T-cell (primary cell): ENCODE measurements at regions not wholly inside any gene's neighbourhood (a gene's known extent, or its start where the extent isn't known, plus 50 kb on each side); places are given as distances from the start of the nearest gene placed in this dataset.

Experiments
- ATAC-seq, 4 experiments: fragments of 200-7000 bp in 3 of 4; fragments of 150-1000 bp in 1 of 4; cut with Tn5 transposase; replicated peaks in 1 of 4; 1 replicate in 3 of 4; 2 replicates in 1 of 4; pipeline ENCODE4 v1.10.0; 2021; ENCODE audit warnings: moderate library complexity in 3 of 4, mild to moderate bottlenecking in 2 of 4, moderate number of reproducible peaks in 1 of 4
- CTCF ChIA-PET, 2 donors: fragments of 300-600 bp; sonication (Branson Sonifier 250); formaldehyde crosslinking; loops; one replicate each; lab custom pipeline; 2022; ENCODE audit warnings: antibody characterized with exemption in 2 of 2; lab: Charles Lee
- POLR2A ChIA-PET, 2 donors: fragments of 300-600 bp; sonication (Branson Sonifier 250); formaldehyde crosslinking; loops; one replicate each; lab custom pipeline; 2022; ENCODE audit warnings: antibody characterized with exemption in 2 of 2; lab: Charles Lee
- DNase-seq, 35 experiments: peaks; one replicate each; pipeline versions ENCODE4 v3.0.0 to v3.0.0-alpha.2; 2013 to 2023
- H3K27ac ChIP-seq: one replicate; pipeline ENCODE4 v1.5.1; 2013; ENCODE audit warnings: low read length
- H3K27me3 ChIP-seq, 2 experiments: replicated peaks in 1 of 2; 1 replicate in 1 of 2; 2 replicates in 1 of 2; pipeline versions ENCODE4 v1.6.1 to v1.7.0; 2013; ENCODE audit warnings: low read length in 1 of 2, mixed read lengths in 1 of 2; ENCODE audit not compliant: control insufficient read depth in 2 of 2, insufficient read depth in 2 of 2; ENCODE audit errors: extremely low read depth in 1 of 2
- H3K36me3 ChIP-seq, 2 donors: 1 replicate in 1 of 2; 2 replicates in 1 of 2; pipeline versions ENCODE4 v1.6.1 to v1.7.0; 2013; ENCODE audit warnings: low read length in 1 of 2; ENCODE audit not compliant: control insufficient read depth in 2 of 2, insufficient read depth in 1 of 2; ENCODE audit errors: extremely low read depth in 1 of 2
- H3K4me1 ChIP-seq, 2 experiments: 1 replicate in 1 of 2; 2 replicates in 1 of 2; pipeline versions ENCODE4 v1.6.1 to v1.7.0; 2013; ENCODE audit warnings: low read length in 2 of 2, mixed read lengths in 1 of 2; ENCODE audit not compliant: insufficient read depth in 2 of 2, control insufficient read depth in 1 of 2; ENCODE audit errors: extremely low read depth in 1 of 2
- H3K4me3 ChIP-seq, 2 donors: 1 replicate in 1 of 2; 2 replicates in 1 of 2; pipeline versions ENCODE4 v1.5.1 to v1.7.0; 2013; ENCODE audit warnings: mild to moderate bottlenecking in 2 of 2, low read length in 1 of 2, moderate library complexity in 1 of 2; ENCODE audit not compliant: control insufficient read depth in 1 of 2; ENCODE audit errors: extremely low read depth in 1 of 2
- H3K9me3 ChIP-seq: 2 replicates; pipeline ENCODE4 v1.7.0; 2013
- H3K27ac Mint-ChIP-seq, 2 donors: one replicate each; pipeline ENCODE4 v1.8.0; 2020 to 2021; ENCODE audit warnings: mild to moderate bottlenecking in 2 of 2, mixed read lengths in 2 of 2
- H3K27me3 Mint-ChIP-seq, 2 donors: one replicate each; pipeline ENCODE4 v1.8.0; 2021 to 2022; ENCODE audit warnings: mixed read lengths in 2 of 2
- H3K36me3 Mint-ChIP-seq: one replicate; pipeline ENCODE4 v1.8.0; 2021; ENCODE audit warnings: mixed read lengths
- H3K4me1 Mint-ChIP-seq, 3 donors: one replicate each; pipeline ENCODE4 v1.8.0; 2020 to 2022; ENCODE audit warnings: mixed read lengths in 3 of 3, mild to moderate bottlenecking in 1 of 3
- H3K4me3 Mint-ChIP-seq, 3 donors: one replicate each; pipeline ENCODE4 v1.8.0; 2020 to 2022; ENCODE audit warnings: mild to moderate bottlenecking in 3 of 3, mixed read lengths in 3 of 3, moderate library complexity in 3 of 3
- H3K9me3 Mint-ChIP-seq, 3 donors: one replicate each; pipeline ENCODE4 v1.8.0; 2020 to 2022; ENCODE audit warnings: mixed read lengths in 3 of 3
- WGBS: methylation state at CpG from one replicate; pipeline ENCODE4 v1.1.5; 2013; ENCODE audit warnings: missing lambda C conversion rate; ENCODE audit not compliant: insufficient coverage; 5-methylcytosine and 5-hydroxymethylcytosine counted together

DNA sequence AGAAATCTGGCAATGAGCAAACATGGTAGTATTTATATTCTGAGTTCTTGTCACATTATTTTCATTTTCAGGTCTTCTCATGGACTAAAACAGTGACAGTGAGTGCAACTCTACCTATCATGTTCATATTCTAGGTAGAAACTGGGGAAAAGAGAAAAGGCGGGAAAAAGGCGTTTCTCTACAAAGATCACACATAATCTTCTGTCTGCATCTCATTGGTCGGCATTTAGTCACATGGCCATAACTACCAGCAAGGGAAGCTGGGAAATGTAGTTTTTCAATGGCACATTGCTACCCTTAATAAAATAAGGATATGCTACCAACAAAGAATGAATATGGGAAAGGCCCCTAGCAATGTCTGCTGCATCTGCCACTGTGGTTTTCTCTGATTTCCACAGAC, 57.6 kb upstream of the B3GAT1 start:
- no peak for ATAC-seq
- no peak for DNase-seq
- Histone ChIP-seq H3K9me3 (no peaks in the 10 kb centered on the region), H3K27me3 (peaks cover 0 to 68% of the 10 kb centered on the region in 2 experiments), H3K27ac (no peak overlapping the region), H3K4me3 (no peak overlapping the region), H3K4me1 (no peaks in the 10 kb centered on the region), H3K36me3 (no peaks in the 10 kb centered on the region)
- POLR2A ChIA-PET = no interaction called here
- peaks cover 54 to 62% of the 10 kb centered on the region in 2 donors for H3K27me3 Mint-ChIP-seq
- H3K27ac Mint-ChIP-seq = no peak overlapping the region
- no peaks in the 10 kb centered on the region for H3K4me1 Mint-ChIP-seq
- no CpG with 5 or more reads among the region's 3 CpGs for WGBS
- CTCF ChIA-PET = no interaction called here
- no peaks in the 10 kb centered on the region for H3K36me3 Mint-ChIP-seq
- no peak overlapping the region for H3K4me3 Mint-ChIP-seq
- H3K9me3 Mint-ChIP-seq = no peaks in the 10 kb centered on the region

GRCh38 chr11:134468796-134469195, 56.8 kb upstream of the B3GAT1 start:
- WGBS = 95% methylated on average over 2 of the region's 3 CpGs
- no peaks in the 10 kb centered on the region for H3K36me3 Mint-ChIP-seq
- Histone ChIP-seq H3K27me3 (peaks cover 0 to 60% of the 10 kb centered on the region in 2 experiments), H3K9me3 (no peaks in the 10 kb centered on the region), H3K36me3 (no peaks in the 10 kb centered on the region), H3K4me1 (no peaks in the 10 kb centered on the region), H3K4me3 (no peak overlapping the region), H3K27ac (no peak overlapping the region)
- H3K4me3 Mint-ChIP-seq = no peak overlapping the region
- CTCF ChIA-PET = no interaction called here
- no peak overlapping the region for H3K27ac Mint-ChIP-seq
- no peak for ATAC-seq
- H3K4me1 Mint-ChIP-seq = no peaks in the 10 kb centered on the region
- no peaks in the 10 kb centered on the region for H3K9me3 Mint-ChIP-seq
- peaks cover 53 to 60% of the 10 kb centered on the region in 2 donors for H3K27me3 Mint-ChIP-seq
- POLR2A ChIA-PET = no interaction called here
- DNase-seq = no peak

GRCh38 chr11:134468081-134468668, 56.1 kb upstream of the B3GAT1 start:
- Mint-ChIP-seq H3K4me1 (no peaks in the 10 kb centered on the region), H3K4me3 (no peak overlapping the region), H3K36me3 (no peaks in the 10 kb centered on the region), H3K27ac (no peak overlapping the region), H3K27me3 (peaks cover 49 to 57% of the 10 kb centered on the region in 2 donors), H3K9me3 (no peaks in the 10 kb centered on the region)
- POLR2A ChIA-PET = no interaction called here
- Histone ChIP-seq H3K27ac (no peak overlapping the region), H3K9me3 (no peaks in the 10 kb centered on the region), H3K4me1 (no peaks in the 10 kb centered on the region), H3K36me3 (no peaks in the 10 kb centered on the region), H3K4me3 (no peak overlapping the region), H3K27me3 (peaks cover 0 to 58% of the 10 kb centered on the region in 2 experiments)
- DNase-seq (no peak), ATAC-seq (no peak)
- 95% methylated on average over 7 of the region's 10 CpGs for WGBS
- CTCF ChIA-PET = no interaction called here

GRCh38 chr11:134466610-134467567, 54.8 kb upstream of the B3GAT1 start:
- H3K9me3 Mint-ChIP-seq = no peaks in the 10 kb centered on the region
- H3K4me1 Mint-ChIP-seq = no peaks in the 10 kb centered on the region
- WGBS = 90% methylated on average over 5 of the region's 20 CpGs
- H3K9me3 ChIP-seq = no peaks in the 10 kb centered on the region
- ATAC-seq = no peak
- CTCF ChIA-PET = no interaction called here
- no peak overlapping the region for H3K4me3 Mint-ChIP-seq
- peaks cover 43 to 56% of the 10 kb centered on the region in 2 donors for H3K27me3 Mint-ChIP-seq
- H3K36me3 Mint-ChIP-seq = no peaks in the 10 kb centered on the region
- DNase-seq = no peak
- no peak overlapping the region for H3K27ac ChIP-seq
- POLR2A ChIA-PET = no interaction called here
- H3K27ac Mint-ChIP-seq = no peak overlapping the region
- no peaks in the 10 kb centered on the region for H3K4me1 ChIP-seq
- H3K4me3 ChIP-seq = no peak overlapping the region
- peaks cover 0 to 50% of the 10 kb centered on the region in 2 experiments for H3K27me3 ChIP-seq
- H3K36me3 ChIP-seq = no peaks in the 10 kb centered on the region

- H3K27ac Mint-ChIP-seq = no peak overlapping the region
- Histone ChIP-seq H3K27ac (no peak overlapping the region), H3K36me3 (no peaks in the 10 kb centered on the region), H3K9me3 (no peaks in the 10 kb centered on the region), H3K4me1 (no peaks in the 10 kb centered on the region), H3K4me3 (no peak overlapping the region), H3K27me3 (peaks cover 0 to 44% of the 10 kb centered on the region in 2 experiments)
- H3K27me3 Mint-ChIP-seq = peaks cover 47 to 52% of the 10 kb centered on the region in 2 donors
- no peaks in the 10 kb centered on the region for H3K4me1 Mint-ChIP-seq
- 8% methylated on average over 13 of the region's 15 CpGs for WGBS
- ATAC-seq = no peak
- CTCF ChIA-PET = no interaction called here
- no peaks in the 10 kb centered on the region for H3K36me3 Mint-ChIP-seq
- no peak for DNase-seq
- no peaks in the 10 kb centered on the region for H3K9me3 Mint-ChIP-seq
- H3K4me3 Mint-ChIP-seq = no peak overlapping the region
- POLR2A ChIA-PET = no interaction called here
Observed at GRCh38 chr11:134466156-134466555, 54.1 kb upstream of the B3GAT1 start.

GRCh38 chr11:134464981-134465730, 53.1 kb upstream of the B3GAT1 start:
- CTCF ChIA-PET = interaction anchor here in 1 of 2 donors (0.5 kb wide), 1 partner anchor 14 kb away, joined by 11 read pairs; no protein-coding TSS in a partner anchor
- POLR2A ChIA-PET = no interaction called here
- 44% methylated on average over 3 of the region's 13 CpGs for WGBS
- H3K36me3 ChIP-seq = no peaks in the 10 kb centered on the region
- Mint-ChIP-seq H3K4me1 (no peaks in the 10 kb centered on the region), H3K4me3 (no peak overlapping the region), H3K9me3 (no peaks in the 10 kb centered on the region), H3K27me3 (peaks cover 48 to 49% of the 10 kb centered on the region in 2 donors), H3K36me3 (no peaks in the 10 kb centered on the region), H3K27ac (no peak overlapping the region)
- H3K4me1 ChIP-seq = no peaks in the 10 kb centered on the region
- ATAC-seq (no peak), DNase-seq (no peak)
- no peak overlapping the region for H3K4me3 ChIP-seq
- H3K9me3 ChIP-seq = no peaks in the 10 kb centered on the region
- no peak overlapping the region for H3K27ac ChIP-seq
- H3K27me3 ChIP-seq = peaks cover 0 to 41% of the 10 kb centered on the region in 2 experiments
